Memory B cell (primary cell): ENCODE measurements at regions not wholly inside any gene's neighbourhood (a gene's known extent, or its start where the extent isn't known, plus 50 kb on each side); places are given as distances from the start of the nearest gene placed in this dataset.

Experiments
- ATAC-seq: fragments of 150-1000 bp; cut with Tn5 transposase; 2 replicates; pipeline ENCODE4 v1.10.0; 2021; ENCODE audit warnings: low read depth, mild to moderate bottlenecking, moderate library complexity
- DNase-seq, 2 donors: peaks; one replicate each; pipeline ENCODE4 v3.0.0; 2022; ENCODE audit warnings: low spot score in 2 of 2
- H3K27ac Mint-ChIP-seq: one replicate; pipeline ENCODE4 v1.8.0; 2022; ENCODE audit warnings: mild to moderate bottlenecking, moderate library complexity, mixed read lengths
- H3K27me3 Mint-ChIP-seq: one replicate; pipeline ENCODE4 v1.8.0; 2022; ENCODE audit warnings: mixed read lengths
- H3K36me3 Mint-ChIP-seq: one replicate; pipeline ENCODE4 v1.8.0; 2022; ENCODE audit warnings: mild to moderate bottlenecking, mixed read lengths
- H3K4me1 Mint-ChIP-seq: one replicate; pipeline ENCODE4 v1.8.0; 2022; ENCODE audit warnings: mixed read lengths
- H3K4me3 Mint-ChIP-seq: one replicate; pipeline ENCODE4 v1.8.0; 2022; ENCODE audit warnings: mild to moderate bottlenecking, moderate library complexity, mixed read lengths
- H3K9me3 Mint-ChIP-seq: one replicate; pipeline ENCODE4 v1.8.0; 2022; ENCODE audit warnings: mixed read lengths

- no peak for DNase-seq
- H3K27me3 Mint-ChIP-seq: peaks cover 2% of the 10 kb centered on the region
- ATAC-seq: no peak
- peaks cover 2% of the 10 kb centered on the region for H3K9me3 Mint-ChIP-seq
- no peak overlapping the region for H3K27ac Mint-ChIP-seq
- no peaks in the 10 kb centered on the region for H3K4me1 Mint-ChIP-seq
- no peaks in the 10 kb centered on the region for H3K36me3 Mint-ChIP-seq
- H3K4me3 Mint-ChIP-seq: no peak overlapping the region
Measured at GRCh38 chr2:104118889-104119288, 735.0 kb upstream of the POU3F3 start.

GRCh38 chr2:104120171-104120570, 733.7 kb upstream of the POU3F3 start:
- Mint-ChIP-seq H3K9me3 (peaks cover 2% of the 10 kb centered on the region), H3K27me3 (peaks cover 4% of the 10 kb centered on the region), H3K36me3 (no peaks in the 10 kb centered on the region), H3K27ac (no peak overlapping the region), H3K4me3 (no peak overlapping the region), H3K4me1 (no peaks in the 10 kb centered on the region)
- ATAC-seq: no peak
- no peak for DNase-seq

- Mint-ChIP-seq H3K4me3 (no peak overlapping the region), H3K27me3 (peaks cover 4% of the 10 kb centered on the region), H3K36me3 (no peaks in the 10 kb centered on the region), H3K27ac (no peak overlapping the region), H3K9me3 (peaks cover 1% of the 10 kb centered on the region), H3K4me1 (no peaks in the 10 kb centered on the region)
- ATAC-seq: no peak
- DNase-seq: no peak
Measured at GRCh38 chr2:104125096-104125495, 728.8 kb upstream of the POU3F3 start.

GRCh38 chr2:104127049-104127770, 726.7 kb upstream of the POU3F3 start:
- no peaks in the 10 kb centered on the region for H3K4me1 Mint-ChIP-seq
- H3K36me3 Mint-ChIP-seq: no peaks in the 10 kb centered on the region
- ATAC-seq (no peak), DNase-seq (no peak)
- H3K27me3 Mint-ChIP-seq: peaks cover 2% of the 10 kb centered on the region
- H3K9me3 Mint-ChIP-seq: peaks cover 1% of the 10 kb centered on the region
- H3K27ac Mint-ChIP-seq: no peak overlapping the region
- H3K4me3 Mint-ChIP-seq: no peak overlapping the region

GRCh38 chr2:104140361-104140760, 713.6 kb upstream of the POU3F3 start:
- H3K4me1 Mint-ChIP-seq: no peaks in the 10 kb centered on the region
- ATAC-seq (no peak), DNase-seq (no peak)
- H3K27ac Mint-ChIP-seq: no peak overlapping the region
- H3K4me3 Mint-ChIP-seq: no peak overlapping the region
- no peaks in the 10 kb centered on the region for H3K27me3 Mint-ChIP-seq
- H3K9me3 Mint-ChIP-seq: peaks cover 6% of the 10 kb centered on the region
- H3K36me3 Mint-ChIP-seq: no peaks in the 10 kb centered on the region

- DNase-seq (no peak), ATAC-seq (no peak)
- Mint-ChIP-seq H3K36me3 (no peaks in the 10 kb centered on the region), H3K27ac (no peak overlapping the region), H3K4me1 (no peaks in the 10 kb centered on the region), H3K27me3 (no peaks in the 10 kb centered on the region), H3K4me3 (no peak overlapping the region), H3K9me3 (peaks cover 3% of the 10 kb centered on the region)
Measured at GRCh38 chr2:104158191-104158590, 695.7 kb upstream of the POU3F3 start.

- no peak for ATAC-seq
- Mint-ChIP-seq H3K9me3 (peaks cover 3% of the 10 kb centered on the region), H3K27me3 (no peaks in the 10 kb centered on the region), H3K4me3 (no peak overlapping the region), H3K27ac (no peak overlapping the region), H3K4me1 (no peaks in the 10 kb centered on the region), H3K36me3 (no peaks in the 10 kb centered on the region)
- no peak for DNase-seq
Measured at GRCh38 chr2:104163611-104164130, 690.2 kb upstream of the POU3F3 start.

- no peak overlapping the region for H3K4me3 Mint-ChIP-seq
- no peak overlapping the region for H3K27ac Mint-ChIP-seq
- no peaks in the 10 kb centered on the region for H3K4me1 Mint-ChIP-seq
- DNase-seq (no peak), ATAC-seq (no peak)
- H3K9me3 Mint-ChIP-seq: peaks cover 3% of the 10 kb centered on the region
- H3K36me3 Mint-ChIP-seq: no peaks in the 10 kb centered on the region
- no peaks in the 10 kb centered on the region for H3K27me3 Mint-ChIP-seq
Measured at GRCh38 chr2:104164721-104165252, 689.1 kb upstream of the POU3F3 start.

GRCh38 chr2:104177179-104177578, 676.7 kb upstream of the POU3F3 start:
- Mint-ChIP-seq H3K27me3 (no peaks in the 10 kb centered on the region), H3K9me3 (peaks cover 11% of the 10 kb centered on the region), H3K4me1 (no peaks in the 10 kb centered on the region), H3K4me3 (no peak overlapping the region), H3K36me3 (no peaks in the 10 kb centered on the region), H3K27ac (no peak overlapping the region)
- no peak for DNase-seq
- ATAC-seq: no peak

GRCh38 chr2:104179644-104180043, 674.3 kb upstream of the POU3F3 start:
- Mint-ChIP-seq H3K4me3 (no peak overlapping the region), H3K4me1 (no peaks in the 10 kb centered on the region), H3K27me3 (no peaks in the 10 kb centered on the region), H3K36me3 (no peaks in the 10 kb centered on the region), H3K9me3 (peaks cover 10% of the 10 kb centered on the region), H3K27ac (no peak overlapping the region)
- ATAC-seq (no peak), DNase-seq (no peak)

GRCh38 chr2:104200533-104201168, 653.3 kb upstream of the POU3F3 start:
- DNase-seq: no peak
- Mint-ChIP-seq H3K27ac (no peak overlapping the region), H3K4me3 (no peak overlapping the region), H3K27me3 (no peaks in the 10 kb centered on the region), H3K9me3 (peaks cover 1% of the 10 kb centered on the region), H3K36me3 (no peaks in the 10 kb centered on the region), H3K4me1 (no peaks in the 10 kb centered on the region)
- ATAC-seq: no peak

- Mint-ChIP-seq H3K4me1 (no peaks in the 10 kb centered on the region), H3K27ac (no peak overlapping the region), H3K27me3 (no peaks in the 10 kb centered on the region), H3K36me3 (no peaks in the 10 kb centered on the region), H3K4me3 (no peak overlapping the region), H3K9me3 (peaks cover 1% of the 10 kb centered on the region)
- DNase-seq (no peak), ATAC-seq (no peak)
Measured at GRCh38 chr2:104213758-104214157, 640.2 kb upstream of the POU3F3 start.

GRCh38 chr2:104215269-104216161, 638.4 kb upstream of the POU3F3 start:
- H3K4me1 Mint-ChIP-seq: no peaks in the 10 kb centered on the region
- H3K27ac Mint-ChIP-seq: no peak overlapping the region

GRCh38 chr2:104233591-104233990, 620.3 kb upstream of the POU3F3 start:
- Mint-ChIP-seq H3K27ac (no peak overlapping the region), H3K9me3 (peaks cover 9% of the 10 kb centered on the region), H3K4me1 (no peaks in the 10 kb centered on the region), H3K27me3 (no peaks in the 10 kb centered on the region), H3K36me3 (no peaks in the 10 kb centered on the region), H3K4me3 (no peak overlapping the region)
- ATAC-seq: no peak
- no peak for DNase-seq

More at GRCh38 chr2:104215269-104216161, 638.4 kb upstream of the POU3F3 start:
- H3K27me3 Mint-ChIP-seq: no peaks in the 10 kb centered on the region
- H3K4me3 Mint-ChIP-seq: no peak overlapping the region
- no peaks in the 10 kb centered on the region for H3K36me3 Mint-ChIP-seq
- ATAC-seq (no peak), DNase-seq (no peak)
- H3K9me3 Mint-ChIP-seq: peaks cover 1% of the 10 kb centered on the region
